Osteoblast (primary cell): ENCODE measurements at regions not wholly inside any gene's neighbourhood (a gene's known extent, or its start where the extent isn't known, plus 50 kb on each side); places are given as distances from the start of the nearest gene placed in this dataset.

Experiments
- DNase-seq: peaks from one replicate; pipeline ENCODE4 v3.0.0; 2011; ENCODE audit warnings: low spot score, mixed read lengths; ENCODE audit not compliant: insufficient read length; ENCODE audit errors: missing footprints
- H2AFZ ChIP-seq: 2 replicates; pipeline ENCODE4 v1.6.0; 2011; ENCODE audit warnings: mild to moderate bottlenecking, low read length
- H3K27ac ChIP-seq: 2 replicates; pipeline ENCODE4 v1.5.1; 2011; ENCODE audit warnings: mild to moderate bottlenecking, low read depth, low read length, moderate library complexity
- H3K27me3 ChIP-seq: 2 replicates; pipeline ENCODE4 v1.6.0; 2012; ENCODE audit warnings: mild to moderate bottlenecking, control low read depth, inconsistent platforms, low read length, moderate library complexity; ENCODE audit not compliant: insufficient read depth
- H3K36me3 ChIP-seq: 2 replicates; pipeline ENCODE4 v1.5.1; 2011; ENCODE audit warnings: mild to moderate bottlenecking, low read length, control low read depth, moderate library complexity; ENCODE audit not compliant: insufficient read depth
- H3K4me1 ChIP-seq: 2 replicates; pipeline ENCODE4 v1.5.1; 2011; ENCODE audit warnings: mild to moderate bottlenecking, low read length, control low read depth, moderate library complexity; ENCODE audit not compliant: insufficient read depth
- H3K4me2 ChIP-seq: 2 replicates; pipeline ENCODE4 v1.6.0; 2011; ENCODE audit warnings: mild to moderate bottlenecking, low read length; ENCODE audit not compliant: insufficient read depth
- H3K4me3 ChIP-seq: fragments of 200-600 bp; sonication (generic); 3 replicates; pipeline ENCODE4 v1.5.1; 2012; ENCODE audit warnings: mild to moderate bottlenecking, low read length, inconsistent platforms; ENCODE audit not compliant: insufficient read depth
- H3K79me2 ChIP-seq: 2 replicates; pipeline ENCODE4 v1.6.0; 2012; ENCODE audit warnings: mild to moderate bottlenecking, low read length, control low read depth, inconsistent platforms; ENCODE audit not compliant: insufficient read depth
- H3K9me3 ChIP-seq: 2 replicates; pipeline ENCODE4 v1.5.1; 2011; ENCODE audit warnings: low read depth, low read length, control low read depth
- H4K20me1 ChIP-seq: 2 replicates; pipeline ENCODE4 v1.6.0; 2012; ENCODE audit warnings: mild to moderate bottlenecking, low read length, control low read depth; ENCODE audit not compliant: insufficient read depth
- TF ChIP-seq, protein P1 (sequence below): IDR thresholded peaks from 2 replicates; pipeline ENCODE4 v1.5.1; 2011; ENCODE audit warnings: mild to moderate bottlenecking, low read depth, low read length, moderate library complexity; ENCODE audit errors: extremely low read depth

DNA sequence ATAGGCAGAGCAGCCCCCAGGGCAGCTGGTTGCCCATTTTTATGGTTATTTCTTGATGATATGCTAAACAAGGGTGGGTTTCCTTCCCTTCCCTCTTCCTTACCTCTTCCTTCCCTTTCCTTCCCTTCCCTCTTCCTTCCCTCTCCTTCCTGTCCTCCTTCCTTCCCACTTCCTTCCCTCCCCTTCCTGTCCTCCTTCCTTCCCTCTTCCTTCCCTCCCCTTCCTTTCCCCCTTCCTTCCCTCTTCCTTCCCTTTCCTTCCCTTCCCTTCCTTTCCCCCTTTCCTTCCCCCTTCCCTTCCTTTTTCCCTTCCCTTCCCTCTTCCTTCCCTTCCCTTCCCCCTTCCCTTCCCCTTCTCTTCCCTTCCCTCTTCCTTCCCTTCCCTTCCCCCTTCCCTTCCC lies 87.7 kb downstream of the MAP1LC3B2 start:
- no peaks in the 10 kb centered on the region for H4K20me1 ChIP-seq
- H3K4me1 ChIP-seq = no peaks in the 10 kb centered on the region
- no peak overlapping the region for H3K4me3 ChIP-seq
- H3K4me2 ChIP-seq = no peak overlapping the region
- no peak overlapping the region for H2AFZ ChIP-seq
- DNase-seq = no peak
- H3K9me3 ChIP-seq = no peaks in the 10 kb centered on the region
- peaks cover 7% of the 10 kb centered on the region for H3K27me3 ChIP-seq
- TF ChIP-seq, protein P1, sequence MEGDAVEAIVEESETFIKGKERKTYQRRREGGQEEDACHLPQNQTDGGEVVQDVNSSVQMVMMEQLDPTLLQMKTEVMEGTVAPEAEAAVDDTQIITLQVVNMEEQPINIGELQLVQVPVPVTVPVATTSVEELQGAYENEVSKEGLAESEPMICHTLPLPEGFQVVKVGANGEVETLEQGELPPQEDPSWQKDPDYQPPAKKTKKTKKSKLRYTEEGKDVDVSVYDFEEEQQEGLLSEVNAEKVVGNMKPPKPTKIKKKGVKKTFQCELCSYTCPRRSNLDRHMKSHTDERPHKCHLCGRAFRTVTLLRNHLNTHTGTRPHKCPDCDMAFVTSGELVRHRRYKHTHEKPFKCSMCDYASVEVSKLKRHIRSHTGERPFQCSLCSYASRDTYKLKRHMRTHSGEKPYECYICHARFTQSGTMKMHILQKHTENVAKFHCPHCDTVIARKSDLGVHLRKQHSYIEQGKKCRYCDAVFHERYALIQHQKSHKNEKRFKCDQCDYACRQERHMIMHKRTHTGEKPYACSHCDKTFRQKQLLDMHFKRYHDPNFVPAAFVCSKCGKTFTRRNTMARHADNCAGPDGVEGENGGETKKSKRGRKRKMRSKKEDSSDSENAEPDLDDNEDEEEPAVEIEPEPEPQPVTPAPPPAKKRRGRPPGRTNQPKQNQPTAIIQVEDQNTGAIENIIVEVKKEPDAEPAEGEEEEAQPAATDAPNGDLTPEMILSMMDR = no peak
- no peaks in the 10 kb centered on the region for H3K79me2 ChIP-seq
- H3K36me3 ChIP-seq = no peaks in the 10 kb centered on the region
- H3K27ac ChIP-seq = no peak overlapping the region

DNA sequence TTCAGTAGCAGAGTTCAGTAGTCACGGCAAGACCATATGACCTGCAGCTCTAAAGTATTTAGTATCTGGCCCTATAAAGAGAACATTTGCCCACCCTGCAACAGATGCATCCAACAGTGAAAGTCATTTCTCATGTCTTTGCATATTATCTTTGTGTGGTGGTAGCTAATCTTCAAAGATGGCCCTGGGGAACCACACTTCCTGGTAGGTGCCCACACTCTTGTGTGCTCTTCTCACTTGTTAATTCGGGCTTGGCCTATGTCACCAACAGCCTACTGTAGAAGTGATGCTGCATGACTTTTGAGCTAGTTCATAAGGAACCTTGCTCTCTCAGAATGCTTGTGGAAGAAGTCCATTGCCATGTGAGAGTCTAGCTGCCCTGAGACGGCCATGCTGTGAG lies 85.6 kb downstream of the MAP1LC3B2 start:
- DNase-seq = no peak
- H3K79me2 ChIP-seq = no peaks in the 10 kb centered on the region
- no peaks in the 10 kb centered on the region for H4K20me1 ChIP-seq
- H3K36me3 ChIP-seq = no peaks in the 10 kb centered on the region
- no peak overlapping the region for H3K4me3 ChIP-seq
- H3K4me2 ChIP-seq = no peak overlapping the region
- no peaks in the 10 kb centered on the region for H3K4me1 ChIP-seq
- H3K9me3 ChIP-seq = no peaks in the 10 kb centered on the region
- TF ChIP-seq, protein P1 = no peak
- peaks cover 7% of the 10 kb centered on the region for H3K27me3 ChIP-seq
- no peak overlapping the region for H3K27ac ChIP-seq
- H2AFZ ChIP-seq = no peak overlapping the region

DNA sequence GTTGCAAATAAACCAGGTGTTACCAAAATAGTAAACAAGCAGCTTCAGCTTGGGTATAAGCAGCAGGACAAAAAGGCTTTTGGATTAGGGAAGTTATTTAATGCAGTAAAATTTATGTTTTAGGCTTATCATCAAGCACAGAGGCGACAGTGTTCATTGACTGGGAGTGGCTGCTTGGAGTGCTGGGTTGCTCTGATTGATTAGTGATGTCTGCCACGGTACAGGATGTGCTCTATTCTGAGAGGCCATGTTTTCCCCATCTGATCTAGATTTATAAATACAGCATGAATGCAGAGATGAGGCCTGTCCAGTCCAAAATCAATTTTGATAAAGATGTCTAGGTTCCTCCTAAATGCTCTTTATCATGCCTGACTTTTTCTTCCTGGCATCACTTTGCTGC lies 83.5 kb downstream of the MAP1LC3B2 start:
- DNase-seq = no peak
- Histone ChIP-seq H3K4me2 (no peak overlapping the region), H3K27me3 (peaks cover 7% of the 10 kb centered on the region), H3K27ac (no peak overlapping the region), H3K4me3 (no peak overlapping the region), H3K4me1 (no peaks in the 10 kb centered on the region), H3K36me3 (no peaks in the 10 kb centered on the region), H3K9me3 (no peaks in the 10 kb centered on the region), H2AFZ (peak overlapping the region; percentile 54), H3K79me2 (no peaks in the 10 kb centered on the region), H4K20me1 (no peaks in the 10 kb centered on the region)
- TF ChIP-seq, protein P1 = no peak

DNA sequence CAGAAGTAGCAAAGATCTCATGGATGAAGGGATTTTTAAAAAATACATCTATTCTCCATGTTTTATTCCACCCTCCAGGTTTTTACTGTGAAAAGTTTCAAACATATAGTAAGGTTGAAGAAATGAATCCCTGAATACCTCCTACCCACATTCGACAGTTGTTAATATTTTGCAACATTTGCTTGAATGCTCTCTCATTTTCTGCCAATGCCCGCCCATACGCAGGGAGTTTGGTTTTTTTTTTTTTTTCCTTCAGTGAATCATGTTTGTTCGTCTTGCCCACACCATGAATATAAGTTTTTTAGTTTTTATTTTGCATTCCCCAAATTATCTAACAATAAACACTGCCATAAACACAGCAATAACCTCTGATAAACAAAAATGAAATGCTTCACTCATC lies 82.9 kb downstream of the MAP1LC3B2 start:
- no peaks in the 10 kb centered on the region for H3K79me2 ChIP-seq
- DNase-seq = no peak
- H2AFZ ChIP-seq = peak overlapping the region; percentile 54
- H3K27me3 ChIP-seq = peaks cover 7% of the 10 kb centered on the region
- H3K4me3 ChIP-seq = no peak overlapping the region
- no peak overlapping the region for H3K27ac ChIP-seq
- TF ChIP-seq, protein P1 = no peak
- H3K4me1 ChIP-seq = no peaks in the 10 kb centered on the region
- no peaks in the 10 kb centered on the region for H3K9me3 ChIP-seq
- H3K4me2 ChIP-seq = no peak overlapping the region
- no peaks in the 10 kb centered on the region for H4K20me1 ChIP-seq
- no peaks in the 10 kb centered on the region for H3K36me3 ChIP-seq
